NCI-H345 treated with DMSO at 0.1 percent for 48 hours (cell line): ENCODE measurements at regions not wholly inside any gene's neighbourhood (a gene's known extent, or its start where the extent isn't known, plus 50 kb on each side); places are given as distances from the start of the nearest gene placed in this dataset.

Experiments
- DNase-seq: peaks from one replicate; lab custom pipeline; 2025; ENCODE audit not compliant: unreplicated experiment; lab: John Stamatoyannopoulos, UW

DNA sequence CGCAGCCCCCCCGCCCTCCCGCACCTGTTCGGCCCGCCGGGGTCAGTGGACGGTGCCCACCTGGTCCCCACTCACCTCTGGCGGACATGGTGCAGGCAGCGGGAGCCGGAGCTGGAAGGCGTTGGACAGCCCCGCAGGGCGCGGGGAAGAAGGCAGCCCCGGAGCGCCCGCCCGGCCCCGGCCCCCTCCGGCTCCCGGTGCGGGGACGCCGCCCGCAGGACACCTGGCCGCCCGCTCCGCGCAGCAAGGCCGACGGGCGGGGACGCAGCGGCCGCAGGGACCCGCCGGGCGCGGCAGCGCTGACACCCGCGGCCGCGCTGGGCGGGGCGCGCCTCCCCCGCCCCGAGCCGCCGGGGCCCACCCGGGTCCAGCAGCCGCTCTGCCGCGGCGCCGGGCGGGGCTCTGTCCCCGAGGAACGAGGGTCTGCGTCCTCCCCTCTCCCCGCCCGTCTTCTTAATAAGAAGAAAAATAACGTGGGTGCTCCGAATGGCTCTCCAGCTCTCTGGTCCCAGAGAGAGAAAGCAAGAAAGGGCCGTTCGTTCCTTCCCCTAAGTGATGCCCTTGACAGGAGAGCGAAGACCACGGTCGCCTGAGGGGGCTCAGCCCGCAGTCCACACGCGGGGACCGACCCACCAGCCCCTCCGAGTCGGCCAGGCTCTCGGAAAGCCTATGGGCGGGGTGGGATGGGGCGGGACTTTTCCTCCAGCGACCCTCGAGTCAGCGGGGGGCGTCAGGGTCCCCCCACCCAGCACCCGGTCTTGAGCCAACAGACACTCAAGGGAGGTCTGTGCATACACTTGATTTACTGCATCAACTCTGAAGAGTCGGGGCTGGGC is 53.4 kb upstream of the FHIP2A start:
- no peak for DNase-seq

DNA sequence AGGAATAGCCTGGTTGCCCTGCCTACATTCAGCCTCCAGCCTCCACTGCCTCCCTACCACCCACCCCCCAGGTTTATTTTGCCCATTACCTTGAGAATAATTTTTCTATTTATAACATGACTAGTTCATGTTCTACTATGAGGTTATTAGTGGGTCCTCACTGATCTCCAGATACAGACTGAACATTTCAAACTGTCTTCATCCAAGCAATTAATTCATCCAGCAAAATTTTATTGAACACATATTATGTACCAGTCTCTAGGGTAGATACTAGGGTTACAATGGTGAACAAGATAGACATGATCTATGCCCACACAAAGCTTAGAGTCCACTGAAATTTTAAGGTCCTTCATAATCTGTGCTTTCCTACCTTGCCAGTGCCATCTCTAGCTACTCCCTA is 51.6 kb upstream of the FHIP2A start:
- DNase-seq, result no peak

GRCh38 chr10:114771157-114771556 is 50.4 kb upstream of the FHIP2A start:
- no peak for DNase-seq

DNA sequence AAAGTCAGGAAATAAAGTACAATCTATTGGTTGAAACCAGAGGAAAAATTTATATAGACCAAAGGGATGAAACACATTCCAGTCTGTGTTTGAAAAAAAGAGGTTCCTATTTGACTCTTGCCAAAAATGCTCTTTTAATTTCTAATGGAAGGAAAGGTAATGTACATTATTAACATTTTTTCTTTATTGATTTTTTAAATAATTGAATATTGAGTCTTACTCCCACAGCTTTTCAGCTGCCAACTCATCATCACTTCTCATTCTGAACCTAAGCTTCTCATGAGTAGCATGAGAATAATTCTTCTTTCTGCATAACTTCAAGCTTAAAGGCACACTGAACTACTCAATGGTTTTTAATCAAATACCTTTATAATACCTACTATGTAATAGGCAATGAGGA is 49.8 kb upstream of the FHIP2A start:
- DNase-seq, result no peak
